ENCODE measurements at regions not wholly inside any gene's neighbourhood (a gene's known extent, or its start where the extent isn't known, plus 50 kb on each side); places are given as distances from the start of the nearest gene placed in this dataset.

GRCh38 chr12:5243014-5243413 lies 188.9 kb upstream of the NTF3 start:
- no peak for TF ChIP-seq CTCF (IDR thresholded peaks at IDR 0.05)
- no peak for TF ChIP-seq ZFX (IDR thresholded peaks at IDR 0.05; ENCODE audit: borderline replicate concordance)
